HCT116 (cell line): ENCODE measurements at regions not wholly inside any gene's neighbourhood (a gene's known extent, or its start where the extent isn't known, plus 50 kb on each side); places are given as distances from the start of the nearest gene placed in this dataset.

Experiments used
- ATAC-seq: fragments of 200-7000 bp; cut with Tn5 transposase; 2 replicates; pipeline ENCODE4 v1.9.1; 2020; ENCODE audit warnings: mild to moderate bottlenecking, moderate library complexity
- BruUV-seq: library from RNA; stranded (reverse); fragments of 400-500 nt; replicated peaks from 2 replicates; lab custom pipeline; 2021; lab: Mats Ljungman, UMichigan
- CTCF ChIA-PET: fragments of 300-600 bp; sonication (Branson Sonifier 250); formaldehyde crosslinking; loops from one replicate; lab custom pipeline; 2021; ENCODE audit warnings: antibody characterized with exemption; lab: Charles Lee
- POLR2A ChIA-PET: fragments of 300-600, 350-600 bp; sonication (Branson Sonifier 250); formaldehyde crosslinking; loops from one replicate; lab custom pipeline; 2021; ENCODE audit warnings: antibody characterized with exemption; lab: Charles Lee
- RAD21 ChIA-PET, 2 experiments: fragments of 300-600 bp; sonication (Branson Sonifier 250); formaldehyde crosslinking; loops; one replicate each; lab custom pipeline; 2023; ENCODE audit warnings: low total read pairs in 2 of 2; ENCODE audit not compliant: uncharacterized antibody in 2 of 2, unreplicated experiment in 2 of 2, low non-redundant PET in 1 of 2; lab: Charles Lee
- DNase-seq: peaks from one replicate; pipeline ENCODE4 v3.0.0-alpha.2; 2010; ENCODE audit warnings: low read depth, low spot score
- H2AFZ ChIP-seq: fragments of 200-600 bp; shearing (Covaris generic), sonication (generic); 2 replicates; pipeline ENCODE4 v1.6.1; 2017; ENCODE audit warnings: low read depth, mixed run types, mixed read lengths, antibody characterized with exemption, low read length; ENCODE audit not compliant: poor library complexity, severe bottlenecking
- H3K27ac ChIP-seq: 2 replicates; pipeline ENCODE4 v1.5.1; 2012; ENCODE audit warnings: low read depth, low read length
- H3K27me3 ChIP-seq: fragments of 200-600 bp; sonication (generic); 2 replicates; pipeline ENCODE4 v1.6.1; 2016; ENCODE audit warnings: mixed run types, low read length, mixed read lengths; ENCODE audit not compliant: insufficient read depth
- H3K36me3 ChIP-seq, 2 experiments: fragments of 200-500 bp in 1 of 2; fragments of 200-600 bp in 1 of 2; sonication (Bioruptor generic) in 1 of 2; sonication (generic) in 1 of 2; 2 replicates each; pipeline versions ENCODE4 v1.5.1 to v1.6.1; 2014 to 2016; ENCODE audit warnings: low read length in 2 of 2, inconsistent platforms in 1 of 2, mixed read lengths in 1 of 2, mixed run types in 1 of 2; ENCODE audit not compliant: insufficient read depth in 2 of 2, control insufficient read depth in 1 of 2
- H3K4me1 ChIP-seq, 2 experiments: fragments of 200-600 bp in 1 of 2; sonication (generic) in 1 of 2; 2 replicates each; pipeline versions ENCODE4 v1.5.1 to v1.6.1; 2012 to 2017; ENCODE audit warnings: low read length in 2 of 2, inconsistent platforms in 1 of 2, mild to moderate bottlenecking in 1 of 2, mixed read lengths in 1 of 2, mixed run types in 1 of 2, moderate library complexity in 1 of 2; ENCODE audit not compliant: insufficient read depth in 2 of 2, control insufficient read depth in 1 of 2
- H3K4me2 ChIP-seq: fragments of 200-600 bp; sonication (generic); 2 replicates; pipeline ENCODE4 v1.6.1; 2017; ENCODE audit warnings: mixed run types, low read length, mixed read lengths
- H3K4me3 ChIP-seq, 2 experiments: fragments of 200-600 bp in 1 of 2; sonication (generic) in 1 of 2; replicated peaks in 1 of 2; 2 replicates each; pipeline ENCODE4 v1.5.1; 2011 to 2016; ENCODE audit warnings: low read length in 2 of 2, control low read depth in 1 of 2, low read depth in 1 of 2, mild to moderate bottlenecking in 1 of 2, mixed read lengths in 1 of 2, mixed run types in 1 of 2
- H3K79me2 ChIP-seq: fragments of 200-600 bp; sonication (generic); 2 replicates; pipeline ENCODE4 v1.6.1; 2017; ENCODE audit warnings: mild to moderate bottlenecking, mixed run types, low read length, moderate library complexity, mixed read lengths; ENCODE audit not compliant: insufficient read depth
- H3K9ac ChIP-seq: fragments of 200-600 bp; sonication (generic); 2 replicates; pipeline ENCODE4 v1.6.1; 2016; ENCODE audit warnings: low read length, mixed read lengths
- H3K9me2 ChIP-seq: fragments of 200-600 bp; sonication (generic), shearing (Covaris generic); 2 replicates; pipeline ENCODE4 v1.6.1; 2017; ENCODE audit warnings: mixed run types, mild to moderate bottlenecking, moderate library complexity; ENCODE audit not compliant: insufficient read depth
- H3K9me3 ChIP-seq, 2 experiments: fragments of 200-500 bp in 1 of 2; fragments of 200-600 bp in 1 of 2; sonication (Bioruptor generic) in 1 of 2; sonication (generic) in 1 of 2; 2 replicates each; pipeline ENCODE4 v1.6.1; 2014 to 2017; ENCODE audit warnings: low read length in 2 of 2, mixed read lengths in 2 of 2, inconsistent platforms in 1 of 2, low read depth in 1 of 2, mild to moderate bottlenecking in 1 of 2, mixed run types in 1 of 2, moderate library complexity in 1 of 2; ENCODE audit not compliant: control insufficient read depth in 1 of 2, insufficient read depth in 1 of 2
- H4K20me1 ChIP-seq: fragments of 200-600 bp; sonication (generic), shearing (Covaris generic); 2 replicates; pipeline ENCODE4 v1.6.1; 2017; ENCODE audit warnings: mixed run types, mild to moderate bottlenecking, moderate library complexity; ENCODE audit not compliant: insufficient read depth
- CBX3 ChIP-seq: IDR thresholded peaks from 2 replicates; pipeline ENCODE4 v1.6.1; 2012; ENCODE audit warnings: low read depth
- CEBPB ChIP-seq: IDR thresholded peaks from 2 replicates; pipeline ENCODE4 v1.6.1; 2012; ENCODE audit warnings: low read depth
- CTCF ChIP-seq, 3 experiments: fragments of 200-600 bp in 1 of 3; sonication (generic) in 1 of 3; IDR thresholded peaks in 2 of 3; conservative IDR thresholded peaks in 1 of 3; 2 replicates each; pipeline ENCODE4 v1.5.1; 2012 to 2017; ENCODE audit warnings: low read depth in 2 of 3, low read length in 2 of 3, antibody characterized with exemption in 1 of 3, borderline replicate concordance in 1 of 3, control low read depth in 1 of 3, mild to moderate bottlenecking in 1 of 3, mixed read lengths in 1 of 3, mixed run types in 1 of 3, moderate library complexity in 1 of 3; ENCODE audit not compliant: insufficient read depth in 1 of 3
- EZH2phosphoT487 ChIP-seq: fragments of 200-600 bp; IDR thresholded peaks from 2 replicates; pipeline ENCODE4 v1.6.1; 2018; ENCODE audit warnings: antibody characterized with exemption, borderline replicate concordance
- FOSL1 ChIP-seq: IDR thresholded peaks from 2 replicates; pipeline ENCODE4 v1.6.1; 2012; ENCODE audit warnings: low read depth
- JUND ChIP-seq: IDR thresholded peaks from 2 replicates; pipeline ENCODE4 v1.6.1; 2012
- MAX ChIP-seq: IDR thresholded peaks from 2 replicates; pipeline ENCODE4 v1.6.1; 2012
- POLR2A ChIP-seq: IDR thresholded peaks from 2 replicates; pipeline ENCODE4 v1.7.0; 2011; ENCODE audit warnings: borderline replicate concordance; ENCODE audit not compliant: insufficient read depth, insufficient read length; ENCODE audit errors: extremely low read depth
- POLR2AphosphoS5 ChIP-seq: IDR thresholded peaks from 2 replicates; pipeline ENCODE4 v1.6.1; 2011; ENCODE audit warnings: mild to moderate bottlenecking, low read depth, low read length, moderate library complexity
- RAD21 ChIP-seq: IDR thresholded peaks from 2 replicates; pipeline ENCODE4 v1.6.1; 2012; ENCODE audit warnings: low read depth, mild to moderate bottlenecking
- REST ChIP-seq: IDR thresholded peaks from 2 replicates; pipeline ENCODE4 v1.6.1; 2012; ENCODE audit warnings: low read depth
- SIN3A ChIP-seq: IDR thresholded peaks from 2 replicates; pipeline ENCODE4 v1.6.1; 2012; ENCODE audit warnings: low read depth
- SRF ChIP-seq: IDR thresholded peaks from 2 replicates; pipeline ENCODE4 v1.6.1; 2012; ENCODE audit warnings: low read depth
- TCF7L2 ChIP-seq: IDR thresholded peaks from 2 replicates; pipeline ENCODE4 v1.7.0; 2011; ENCODE audit warnings: borderline replicate concordance, inconsistent platforms; ENCODE audit not compliant: insufficient read depth, insufficient read length; ENCODE audit errors: extremely low read depth
- ZBTB33 ChIP-seq: IDR thresholded peaks from 2 replicates; pipeline ENCODE4 v1.6.1; 2011; ENCODE audit warnings: mild to moderate bottlenecking, low read length, moderate library complexity; ENCODE audit not compliant: insufficient replicate concordance; ENCODE audit errors: extremely low read depth
- ZNF274 ChIP-seq: fragments of 200-500 bp; sonication (Bioruptor generic); IDR thresholded peaks from 2 replicates; pipeline ENCODE4 v1.6.1; 2014; ENCODE audit warnings: mild to moderate bottlenecking, low read depth, low read length, inconsistent platforms
- intact Hi-C: fragments of 100-400 bp; cut with micrococcal nuclease; formaldehyde crosslinking; loops from 2 replicates; pipeline ENCODE4 v1.10.0; 2022

GRCh38 chr2:83567551-83567950 is 891.5 kb downstream of the SUCLG1 start (continued):
- no peak for TF ChIP-seq ZBTB33
- TF ChIP-seq POLR2AphosphoS5 = no peak
- TF ChIP-seq, all 23 proteins: peak for 0

- H2AFZ ChIP-seq = no peak overlapping the region
- H3K9me3 ChIP-seq = no peaks in the 10 kb centered on the region
- no peak overlapping the region for H3K4me3 ChIP-seq
- ATAC-seq (no peak), DNase-seq (no peak)
- H4K20me1 ChIP-seq = no peaks in the 10 kb centered on the region
- no peaks in the 10 kb centered on the region for H3K36me3 ChIP-seq
- ChIA-PET POLR2A (no interaction called here), RAD21 (no interaction called here), CTCF (no interaction called here)
- H3K9me2 ChIP-seq = no peaks in the 10 kb centered on the region
- H3K27me3 ChIP-seq = no peaks in the 10 kb centered on the region
- H3K27ac ChIP-seq = no peak overlapping the region
- H3K4me1 ChIP-seq = no peaks in the 10 kb centered on the region
- no peaks in the 10 kb centered on the region for H3K79me2 ChIP-seq
- H3K4me2 ChIP-seq = no peak overlapping the region
- no peak overlapping the region for H3K9ac ChIP-seq
- intact Hi-C loops = no loop called here
- BruUV-seq = no TSS peak
- TF ChIP-seq EZH2phosphoT487 (no peak), JUND (no peak), CTCF (IDR thresholded peaks at IDR 0.05 in 2 of 3, conservative IDR thresholded peaks at IDR 0.05 in 1 of 3; ENCODE audit: borderline replicate concordance in 1 of 3, insufficient read depth in 1 of 3, low read depth in 2 of 3, low read length in 2 of 3) (no peak), ZNF274 (no peak), CEBPB (no peak), SIN3A (no peak), MAX (no peak), REST (no peak), TCF7L2 (no peak), FOSL1 (no peak), ZBTB33 (no peak), SRF (no peak), RAD21 (no peak), POLR2AphosphoS5 (no peak), CBX3 (no peak), POLR2A (no peak)
Observed at GRCh38 chr2:83565626-83566025, 893.5 kb downstream of the SUCLG1 start.
